Thyroid gland (tissue), 4 donors: ENCODE measurements at regions not wholly inside any gene's neighbourhood (a gene's known extent, or its start where the extent isn't known, plus 50 kb on each side); places are given as distances from the start of the nearest gene placed in this dataset.

ENCODE experiments used
- DNase-seq, 2 donors: peaks; one replicate each; pipeline ENCODE4 v3.0.0-alpha.2; 2019
- H3K27ac ChIP-seq, 3 donors: fragments of 200-600 bp; sonication (generic); 1 replicate in 2 of 3; 2 replicates in 1 of 3; pipeline ENCODE4 v1.5.1; 2016 to 2019; ENCODE audit warnings: mild to moderate bottlenecking in 1 of 3, moderate library complexity in 1 of 3
- H3K27me3 ChIP-seq: fragments of 200-600 bp; sonication (generic); one replicate; pipeline ENCODE4 v1.5.1; 2019
- H3K36me3 ChIP-seq, 2 donors: fragments of 200-600 bp; sonication (generic); one replicate each; pipeline ENCODE4 v1.5.1; 2016 to 2019
- H3K4me1 ChIP-seq, 2 donors: fragments of 200-600 bp; sonication (generic); one replicate each; pipeline ENCODE4 v1.5.1; 2017 to 2019
- H3K4me3 ChIP-seq, 3 donors: fragments of 200-600 bp; sonication (generic); replicated peaks in 1 of 3; 1 replicate in 2 of 3; 2 replicates in 1 of 3; pipeline ENCODE4 v1.5.1; 2016; ENCODE audit warnings: mild to moderate bottlenecking in 1 of 3
- H3K9me3 ChIP-seq: fragments of 200-600 bp; sonication (generic); one replicate; pipeline ENCODE4 v1.5.1; 2017
- POLR2A ChIP-seq, 2 donors: fragments of 450-650 bp; IDR thresholded peaks; one replicate each; pipeline ENCODE4 v1.6.1; 2017; ENCODE audit warnings: antibody characterized with exemption in 2 of 2, mild to moderate bottlenecking in 2 of 2, moderate library complexity in 1 of 2
- WGBS, 2 donors: methylation state at CpG; one replicate each; pipeline ENCODE4 v1.1.5; 2017; 5-methylcytosine and 5-hydroxymethylcytosine counted together
- intact Hi-C: fragments of 100-400 bp; cut with DNase I; formaldehyde crosslinking; loops from one replicate; pipeline ENCODE4 v1.15.1; 2023
- TF ChIP-seq, protein P1 (sequence below), 6 experiments: fragments of 200-600 bp in 3 of 6; fragments of 450-650 bp in 3 of 6; sonication (generic) in 3 of 6; IDR thresholded peaks; one replicate each; pipeline ENCODE4 v1.5.1; 2016 to 2019; ENCODE audit warnings: antibody characterized with exemption in 6 of 6, mild to moderate bottlenecking in 2 of 6, inconsistent platforms in 1 of 6, moderate library complexity in 1 of 6

DNA sequence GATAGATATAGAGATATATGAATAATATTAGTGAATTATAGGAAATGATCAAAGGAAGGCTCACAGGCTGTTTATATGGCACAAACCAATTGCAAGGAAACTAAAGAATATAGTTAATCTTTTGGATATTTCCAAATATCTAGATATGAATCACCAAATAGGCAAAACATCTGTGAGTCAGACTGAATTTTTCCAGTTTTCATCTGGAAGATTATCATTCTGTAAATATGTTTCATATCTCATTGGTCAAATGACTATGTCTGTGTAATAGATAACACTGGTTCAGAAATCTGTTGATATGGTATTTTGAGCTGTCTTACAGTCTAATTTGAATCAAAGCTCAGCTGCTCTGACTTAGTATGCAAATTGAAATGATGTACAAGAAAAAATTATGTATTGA lies 303.6 kb downstream of the FAM133A start:
- no peak for TF ChIP-seq POLR2A (IDR thresholded peaks at IDR 0.05)
- TF ChIP-seq, protein P1, sequence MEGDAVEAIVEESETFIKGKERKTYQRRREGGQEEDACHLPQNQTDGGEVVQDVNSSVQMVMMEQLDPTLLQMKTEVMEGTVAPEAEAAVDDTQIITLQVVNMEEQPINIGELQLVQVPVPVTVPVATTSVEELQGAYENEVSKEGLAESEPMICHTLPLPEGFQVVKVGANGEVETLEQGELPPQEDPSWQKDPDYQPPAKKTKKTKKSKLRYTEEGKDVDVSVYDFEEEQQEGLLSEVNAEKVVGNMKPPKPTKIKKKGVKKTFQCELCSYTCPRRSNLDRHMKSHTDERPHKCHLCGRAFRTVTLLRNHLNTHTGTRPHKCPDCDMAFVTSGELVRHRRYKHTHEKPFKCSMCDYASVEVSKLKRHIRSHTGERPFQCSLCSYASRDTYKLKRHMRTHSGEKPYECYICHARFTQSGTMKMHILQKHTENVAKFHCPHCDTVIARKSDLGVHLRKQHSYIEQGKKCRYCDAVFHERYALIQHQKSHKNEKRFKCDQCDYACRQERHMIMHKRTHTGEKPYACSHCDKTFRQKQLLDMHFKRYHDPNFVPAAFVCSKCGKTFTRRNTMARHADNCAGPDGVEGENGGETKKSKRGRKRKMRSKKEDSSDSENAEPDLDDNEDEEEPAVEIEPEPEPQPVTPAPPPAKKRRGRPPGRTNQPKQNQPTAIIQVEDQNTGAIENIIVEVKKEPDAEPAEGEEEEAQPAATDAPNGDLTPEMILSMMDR (IDR thresholded peaks at IDR 0.05): no peak
- Histone ChIP-seq H3K9me3 (no peaks in the 10 kb centered on the region), H3K27me3 (no peaks in the 10 kb centered on the region), H3K36me3 (no peaks in the 10 kb centered on the region), H3K4me3 (no peak overlapping the region), H3K27ac (no peak overlapping the region), H3K4me1 (no peaks in the 10 kb centered on the region)
- no peak for DNase-seq
- intact Hi-C loops: no loop called here

DNA sequence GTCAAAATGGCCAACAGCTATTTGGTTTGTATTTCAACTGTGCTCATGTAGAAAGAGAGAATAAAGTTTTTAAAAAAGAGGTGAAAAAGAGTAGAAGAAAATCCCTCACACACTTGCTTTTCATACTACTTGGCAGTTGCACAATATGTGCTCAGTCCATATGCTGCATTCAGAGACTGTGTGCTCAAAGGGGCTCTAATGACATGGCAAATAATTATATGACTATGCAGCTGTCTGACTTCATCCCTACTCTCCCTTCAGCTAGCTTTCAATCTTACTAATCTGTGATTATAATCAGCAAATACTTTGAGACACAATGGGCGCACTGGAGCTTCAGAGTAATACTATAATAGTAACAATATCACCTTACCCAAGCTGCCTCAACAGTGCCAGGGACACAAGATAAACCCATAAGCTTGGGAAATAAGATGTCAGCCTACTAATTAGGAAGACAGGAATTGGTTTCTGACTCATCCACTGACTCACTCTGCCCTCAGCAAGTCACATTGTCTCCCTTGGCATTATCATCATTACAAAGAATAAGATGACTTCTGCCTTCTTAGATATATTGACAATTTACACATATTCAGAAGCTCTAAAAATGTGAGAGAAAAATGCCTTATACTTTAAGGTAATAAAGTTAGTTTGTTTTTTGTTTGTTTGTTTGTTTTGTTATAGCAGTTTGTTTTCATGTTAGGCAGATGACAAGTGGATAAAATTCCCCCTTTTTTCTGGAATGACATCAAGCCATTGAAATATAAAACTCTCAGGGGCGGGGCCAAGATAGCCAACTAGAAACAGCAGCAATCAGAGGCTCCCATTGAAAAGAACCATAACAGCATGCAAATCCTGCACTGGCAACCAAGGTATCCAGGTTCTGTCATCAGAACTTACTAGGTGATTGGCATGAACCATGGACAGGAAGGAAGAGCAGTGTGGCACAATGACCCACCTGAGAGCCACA lies 311.6 kb downstream of the FAM133A start:
- Histone ChIP-seq H3K9me3 (no peaks in the 10 kb centered on the region), H3K4me3 (no peak overlapping the region), H3K4me1 (no peaks in the 10 kb centered on the region), H3K27me3 (no peaks in the 10 kb centered on the region), H3K27ac (no peak overlapping the region), H3K36me3 (no peaks in the 10 kb centered on the region)
- DNase-seq: no peak
- no peak for TF ChIP-seq POLR2A (IDR thresholded peaks at IDR 0.05)
- TF ChIP-seq, protein P1 (IDR thresholded peaks at IDR 0.05): no peak
- 39 to 47% methylated on average over 2 of the region's 2 CpGs for WGBS, 2 donors
- intact Hi-C loops: no loop called here
